GM18502 (cell line): ENCODE measurements at regions not wholly inside any gene's neighbourhood (a gene's known extent, or its start where the extent isn't known, plus 50 kb on each side); places are given as distances from the start of the nearest gene placed in this dataset.

ENCODE experiments used
- ATAC-seq: cut with Tn5 transposase; IDR thresholded peaks from one replicate; pipeline ENCODE4 v1.9.1; 2021; ENCODE audit warnings: mild to moderate bottlenecking; ENCODE audit not compliant: unreplicated experiment, poor library complexity

DNA sequence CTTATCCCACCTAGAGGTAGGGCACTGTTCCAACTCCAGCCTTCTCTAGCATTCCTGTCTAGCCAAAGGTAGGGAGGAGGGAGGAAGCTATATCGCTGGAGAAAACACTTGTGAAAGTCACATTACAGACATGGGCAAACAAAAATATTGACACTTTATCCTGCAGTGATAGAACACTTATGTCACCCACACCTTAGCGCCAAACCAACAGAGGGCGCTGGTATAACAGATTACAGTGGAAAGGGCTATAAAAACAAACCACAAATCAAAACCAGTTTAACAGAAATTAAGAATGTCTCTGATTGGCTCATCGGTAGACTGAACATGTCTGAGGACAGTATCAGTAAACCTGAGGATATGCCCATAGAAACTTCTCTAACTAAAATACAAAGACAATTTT, 451.3 kb downstream of the TLL1 start:
- ATAC-seq: no peak

DNA sequence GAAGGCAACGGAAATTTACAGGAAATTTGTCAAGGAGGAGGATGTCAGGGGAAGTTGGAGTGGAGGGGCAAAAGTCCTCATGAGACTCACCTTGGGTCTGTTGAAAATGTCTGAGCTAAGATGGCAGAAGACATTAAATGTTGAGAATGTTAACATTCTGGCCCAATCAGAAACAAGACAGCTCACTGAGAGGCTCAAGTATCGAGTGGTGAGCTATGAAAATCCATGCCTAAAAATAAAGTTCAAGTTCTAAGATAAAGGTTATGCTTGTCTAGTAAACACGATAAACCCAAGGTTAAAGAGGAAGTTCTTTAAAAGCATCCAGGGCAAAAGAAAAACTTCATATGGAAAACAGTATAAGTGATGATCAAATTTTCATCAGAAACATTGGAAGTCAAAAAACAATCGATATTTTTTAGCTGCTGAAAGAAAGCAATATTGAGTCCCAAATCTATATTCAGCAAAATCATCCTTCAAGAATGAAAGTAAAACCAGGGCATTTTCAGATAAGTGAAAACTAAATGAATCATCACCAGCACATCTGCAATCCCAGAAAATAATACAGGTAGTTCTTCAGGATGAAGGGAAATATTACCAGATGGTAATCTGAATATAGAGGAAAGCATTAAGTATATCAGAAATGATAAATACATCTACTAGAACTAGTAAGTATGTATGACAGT, 462.4 kb downstream of the TLL1 start:
- ATAC-seq: no peak

DNA sequence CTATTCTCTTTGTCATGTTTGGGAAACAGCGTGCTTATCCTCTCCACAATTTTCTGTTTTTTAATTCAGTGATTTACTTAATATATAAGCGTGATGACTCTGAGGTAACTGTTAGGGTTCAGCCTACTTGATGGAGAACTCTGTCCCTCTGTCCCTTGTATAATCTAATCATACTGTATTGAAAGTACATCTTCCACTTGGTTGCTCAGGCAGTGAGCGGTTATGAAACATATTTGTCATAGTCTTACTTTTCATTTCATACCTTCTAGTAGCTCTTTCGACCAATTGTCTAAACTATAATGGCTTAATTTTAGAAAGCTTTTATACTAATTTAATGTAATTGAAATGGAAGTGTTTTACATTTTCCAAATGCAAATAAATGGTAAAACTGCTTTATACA, 469.0 kb downstream of the TLL1 start:
- no peak for ATAC-seq

DNA sequence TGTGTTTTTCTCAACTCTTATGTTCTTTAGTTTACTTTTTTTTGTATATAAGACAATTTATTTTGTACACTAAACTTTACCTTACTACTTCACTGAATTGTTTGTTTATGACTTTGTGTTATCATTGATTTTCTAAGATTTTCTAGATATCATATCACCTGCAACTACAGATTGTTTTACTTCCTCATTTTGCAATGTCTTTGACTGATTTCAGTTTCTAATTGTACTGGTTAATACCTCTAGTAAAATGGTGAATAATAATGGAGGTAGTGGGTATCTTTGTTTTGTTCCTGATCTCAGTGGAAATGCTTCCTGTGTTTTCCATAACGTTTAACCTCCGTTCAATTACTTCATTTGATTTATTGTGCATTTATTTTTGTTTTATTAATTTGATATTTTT, 490.2 kb downstream of the TLL1 start:
- no peak for ATAC-seq

DNA sequence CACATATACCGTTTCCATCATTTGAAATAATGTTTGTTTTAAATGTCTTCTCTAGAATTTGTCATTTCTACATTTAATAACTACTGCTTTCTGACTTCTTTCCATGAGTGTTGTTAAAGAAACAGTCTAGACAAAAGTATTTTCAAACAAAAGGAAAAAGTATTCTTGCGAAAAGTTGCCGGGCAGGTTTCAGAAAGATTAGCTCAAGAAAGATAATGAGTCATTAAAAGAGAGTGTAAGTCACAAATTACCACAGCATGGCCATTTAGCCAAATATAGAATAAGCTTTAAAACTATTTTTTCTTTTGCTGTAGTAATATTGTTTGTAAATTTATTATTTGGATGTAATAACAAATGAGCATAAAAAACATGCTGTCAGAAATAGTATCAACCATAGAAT, 493.0 kb downstream of the TLL1 start:
- no peak for ATAC-seq

DNA sequence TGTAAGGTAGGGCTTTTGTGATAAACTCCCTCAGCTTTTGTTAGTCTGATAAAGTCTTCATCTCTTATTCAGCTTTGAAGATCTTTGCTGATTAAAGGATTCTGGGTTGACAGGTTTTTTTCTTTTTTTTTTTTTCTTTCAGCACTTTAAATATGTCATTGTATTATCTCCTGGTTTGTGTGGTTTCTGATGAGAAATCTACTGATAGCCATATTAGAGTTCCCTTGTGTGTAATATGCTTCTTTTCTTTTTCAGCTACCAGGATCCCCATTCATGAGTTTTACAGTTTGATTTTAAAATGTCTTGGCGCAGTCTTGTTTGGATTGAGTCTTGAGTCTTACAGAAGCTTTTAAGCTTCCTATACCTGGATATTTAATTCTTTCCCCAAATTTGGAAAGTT, 504.5 kb downstream of the TLL1 start:
- no peak for ATAC-seq

DNA sequence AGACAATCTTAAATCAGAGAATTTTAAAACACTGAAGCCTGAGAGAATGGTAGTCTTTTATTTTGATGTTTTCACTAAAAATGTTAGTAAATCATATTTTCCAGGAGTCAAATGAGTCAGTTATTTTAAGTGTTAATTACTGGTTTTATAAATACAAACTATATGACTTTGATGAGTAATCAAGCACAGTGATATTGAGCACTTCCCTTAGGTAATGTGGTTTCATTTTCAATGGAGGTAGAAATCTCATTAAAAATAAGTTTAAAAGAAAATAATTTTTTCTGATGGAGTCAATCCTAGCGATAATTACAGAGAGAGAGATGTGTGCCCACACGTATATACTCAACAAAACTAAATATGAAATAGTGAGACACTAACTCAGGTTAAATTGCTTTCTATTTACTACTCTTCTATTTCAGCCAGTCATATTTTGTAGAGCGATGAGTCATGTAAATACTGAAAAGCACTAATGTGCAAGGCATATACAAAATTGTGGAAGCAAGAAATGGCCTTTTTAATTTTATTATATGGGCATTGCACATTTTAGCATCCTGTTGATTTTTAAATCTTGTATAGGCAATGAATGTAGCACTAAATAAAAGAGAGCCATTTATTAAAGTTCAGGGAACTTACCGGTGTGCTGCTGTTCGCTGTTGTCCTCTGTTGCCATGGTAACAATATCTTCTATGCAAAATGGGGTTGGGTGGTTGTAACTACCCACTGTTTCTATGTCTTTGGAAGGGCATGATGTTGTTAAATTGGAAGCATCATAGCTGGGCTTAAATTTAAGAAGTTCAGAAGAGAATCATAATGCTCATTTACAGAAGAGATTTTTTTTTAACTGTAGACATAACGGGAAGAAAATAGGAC, 513.7 kb downstream of the TLL1 start:
- no peak for ATAC-seq

DNA sequence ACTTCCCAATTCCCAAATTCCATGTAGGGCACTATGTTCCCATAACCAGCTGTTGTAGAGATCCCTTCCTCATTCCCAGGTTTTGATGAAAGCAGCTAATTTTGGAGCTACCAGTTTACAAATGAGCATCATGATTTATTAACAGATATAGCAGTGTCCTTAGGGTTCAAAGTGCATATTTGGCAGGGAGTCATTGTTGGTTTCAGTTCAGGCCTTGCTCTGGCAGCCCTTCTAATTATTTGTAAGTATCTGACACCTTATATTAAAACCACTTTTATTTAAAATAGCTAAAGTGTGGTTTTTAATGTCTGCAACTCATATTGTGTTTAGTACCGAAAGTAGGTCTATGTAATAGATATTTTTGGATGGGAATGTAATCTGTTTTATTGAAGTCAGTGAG, 518.5 kb downstream of the TLL1 start:
- ATAC-seq: no peak

DNA sequence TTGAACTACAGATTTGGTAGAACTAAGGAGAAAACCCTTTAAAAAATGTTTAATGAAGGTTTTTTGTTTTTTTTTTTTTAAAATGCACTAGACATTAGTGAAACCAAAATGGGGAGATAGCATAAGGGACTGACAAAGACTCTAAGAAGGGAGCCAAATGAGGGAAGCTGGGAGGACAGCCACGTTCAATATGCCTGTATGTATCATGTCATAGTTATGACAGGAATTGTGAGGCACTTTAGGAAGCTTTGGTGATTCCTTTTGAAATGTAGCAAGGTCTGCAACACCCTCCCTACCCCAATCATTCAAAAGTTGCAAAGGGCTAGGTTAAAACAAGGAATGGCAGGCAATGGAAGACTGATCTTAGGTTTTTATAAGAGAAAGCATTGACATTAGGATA, 526.0 kb downstream of the TLL1 start:
- ATAC-seq: no peak

DNA sequence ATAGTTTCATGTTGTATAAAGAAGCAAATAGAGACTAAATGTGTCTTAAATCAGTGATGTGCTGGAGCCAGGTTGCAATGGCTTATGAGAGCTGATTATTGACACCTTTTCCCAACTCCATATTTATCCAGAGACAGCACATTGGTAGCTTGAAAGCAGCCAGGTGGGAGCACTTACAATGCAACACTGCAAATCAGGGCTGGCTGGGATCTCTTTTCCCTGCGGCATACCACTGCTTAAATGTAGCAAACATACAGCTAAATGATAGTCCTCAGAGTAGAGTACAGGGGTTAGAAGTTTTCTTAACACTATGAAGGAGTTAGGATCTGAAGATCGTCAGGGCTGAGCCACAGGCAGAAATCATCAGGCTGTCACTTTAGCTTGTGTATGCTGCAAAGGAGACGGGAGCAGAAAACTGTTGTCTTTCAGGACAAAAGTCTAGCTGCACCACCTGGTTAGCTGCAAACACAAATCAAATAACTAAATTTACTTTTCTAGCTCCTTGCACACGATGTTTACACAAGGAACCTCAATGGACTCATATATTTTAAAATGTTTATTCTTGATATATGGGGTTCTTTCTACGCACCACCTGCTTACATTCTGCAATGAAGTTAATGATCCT, 527.3 kb downstream of the TLL1 start:
- ATAC-seq: no peak

DNA sequence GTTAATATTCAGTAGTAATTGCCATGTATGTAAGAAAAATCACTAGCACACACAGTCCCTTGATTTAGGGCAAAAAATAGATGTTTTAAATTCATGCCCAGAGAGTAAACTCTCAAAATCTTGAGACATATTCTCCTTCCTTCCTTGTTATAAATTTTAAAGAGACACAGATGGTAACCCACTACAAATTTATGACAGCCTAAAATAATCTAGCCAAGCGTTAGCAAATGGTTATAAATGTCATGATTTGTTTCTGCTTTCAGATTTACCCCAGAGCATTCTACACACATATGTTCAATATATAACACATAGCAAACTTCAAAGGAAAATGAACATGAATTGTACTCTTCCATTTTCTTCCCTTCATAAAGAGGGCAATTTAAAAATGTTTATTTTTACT, 540.3 kb downstream of the TLL1 start:
- no peak for ATAC-seq

DNA sequence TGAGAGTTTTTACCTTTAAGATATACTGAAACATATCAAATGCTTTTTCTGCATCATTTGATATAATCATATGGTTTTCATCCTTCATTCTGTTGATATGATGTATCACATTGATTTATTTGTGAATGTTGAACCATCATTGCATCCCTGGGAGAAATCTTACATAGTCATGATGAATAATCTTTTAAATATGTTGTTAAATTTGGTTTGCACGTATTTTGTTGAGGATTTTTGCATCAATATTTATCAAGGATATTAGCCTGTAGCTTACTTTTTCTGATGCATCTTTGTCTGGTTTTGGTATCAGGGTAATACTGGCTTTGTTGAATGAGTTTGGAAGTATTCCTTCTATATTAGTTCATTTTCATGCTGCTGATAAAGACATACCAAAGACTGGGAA, 541.4 kb downstream of the TLL1 start:
- ATAC-seq: no peak

DNA sequence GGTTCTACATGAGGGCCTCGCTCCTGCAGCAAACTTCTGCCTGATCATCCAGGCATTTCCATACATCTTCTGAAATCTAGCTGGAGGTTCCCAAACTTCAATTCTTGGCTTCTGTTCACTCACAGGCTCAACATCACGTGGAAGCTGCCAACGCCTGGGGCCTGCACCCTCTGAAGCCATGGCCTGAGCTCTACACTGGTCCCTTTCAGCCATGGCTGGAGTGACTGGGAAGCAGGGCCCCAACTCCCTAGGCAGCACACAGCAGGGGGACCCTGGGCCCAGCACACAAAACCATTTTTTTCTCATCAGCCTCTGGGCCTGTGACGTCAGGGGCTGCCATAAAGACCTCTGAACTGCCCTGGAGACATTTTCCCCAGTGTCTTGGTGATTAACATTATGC, 542.7 kb downstream of the TLL1 start:
- ATAC-seq: no peak

DNA sequence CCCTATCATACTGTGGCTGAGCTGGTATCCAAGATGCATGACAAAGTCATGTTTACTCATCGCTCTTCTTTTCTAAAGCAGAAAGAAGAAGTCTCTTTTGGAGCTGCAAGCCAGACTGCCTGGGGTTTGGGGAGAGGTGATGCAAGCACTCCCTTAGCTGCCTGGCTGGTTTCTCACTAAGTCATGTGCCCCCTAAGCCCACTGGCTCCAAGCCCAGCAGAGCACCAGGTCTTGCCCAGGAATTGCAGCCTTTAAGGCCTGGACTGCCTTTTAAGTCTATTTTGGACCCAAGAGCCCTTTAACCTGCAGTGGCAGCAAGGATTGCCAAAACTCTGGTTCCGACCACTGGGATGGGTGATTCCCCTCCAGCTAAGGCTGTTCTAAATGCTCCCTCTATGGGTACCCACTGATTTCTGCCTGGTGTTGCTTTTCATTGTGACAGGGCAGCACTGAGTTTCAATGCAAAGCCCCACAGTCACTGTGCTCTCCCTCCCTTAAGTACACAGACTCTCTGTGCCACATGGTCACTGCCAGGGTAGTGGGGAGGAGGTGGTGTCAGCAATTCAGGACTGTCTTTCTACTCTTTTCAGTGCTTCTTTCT, 548.6 kb downstream of the TLL1 start:
- no peak for ATAC-seq

DNA sequence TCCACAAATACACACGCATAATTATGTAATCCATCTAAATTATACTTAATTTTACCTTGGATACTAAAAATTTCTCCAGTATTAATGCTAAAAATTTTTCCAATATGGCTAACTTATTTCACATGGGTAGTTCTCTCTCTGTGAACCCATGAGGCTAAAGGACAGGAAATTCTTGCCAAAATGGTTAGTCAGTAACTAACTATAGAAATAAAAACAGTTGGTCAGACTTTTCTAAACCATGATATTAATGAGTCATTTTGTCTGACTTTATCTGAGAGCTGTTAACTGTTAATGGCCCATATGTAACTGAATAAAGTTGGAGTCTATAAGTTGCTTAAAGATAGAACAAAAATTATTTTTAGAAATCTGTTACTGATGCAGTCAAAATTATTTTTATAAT, 549.4 kb downstream of the TLL1 start:
- ATAC-seq: no peak

DNA sequence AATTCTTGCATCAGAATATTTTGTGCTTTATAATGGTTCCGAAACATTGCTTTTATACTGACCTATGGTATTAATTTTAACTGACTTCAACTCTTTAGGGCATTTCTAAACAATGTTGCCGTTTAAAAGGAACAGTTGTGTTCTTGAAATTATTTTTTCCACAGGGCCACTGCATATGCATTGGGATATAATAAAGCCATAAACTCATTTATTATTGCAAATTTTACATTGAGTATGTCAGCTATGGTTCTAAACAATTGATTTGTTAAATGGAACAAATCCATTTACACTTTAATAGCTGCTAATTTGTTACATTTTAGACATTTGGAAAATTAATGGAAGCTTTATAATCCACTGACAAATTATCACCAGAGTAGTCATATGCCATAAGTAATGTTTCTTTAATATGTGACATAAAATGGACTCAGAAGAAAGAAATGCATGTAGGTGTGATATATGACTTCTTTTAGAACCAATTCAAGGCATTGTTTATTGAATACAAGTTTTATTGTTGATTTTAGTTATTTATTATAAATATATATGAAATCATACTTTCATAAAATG, 553.3 kb downstream of the TLL1 start:
- no peak for ATAC-seq

DNA sequence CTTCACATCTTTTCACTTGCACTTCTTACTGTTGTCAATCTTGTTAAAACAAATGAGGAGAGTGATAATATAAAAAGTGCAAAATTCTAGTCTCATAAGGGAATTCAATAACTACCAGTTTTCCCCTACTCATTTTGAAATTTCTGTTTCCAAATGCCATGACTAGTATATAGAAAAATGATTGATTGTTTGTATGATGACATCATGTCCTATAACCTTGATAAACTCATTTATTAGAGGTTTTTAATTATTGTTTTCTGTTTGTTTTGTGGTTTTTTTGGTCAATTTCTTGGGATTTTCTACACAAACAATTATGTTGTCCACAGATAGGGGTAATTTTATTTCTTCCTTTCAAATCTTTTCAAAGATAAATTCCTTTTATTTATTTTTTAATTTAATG, 559.1 kb downstream of the TLL1 start:
- ATAC-seq: no peak

DNA sequence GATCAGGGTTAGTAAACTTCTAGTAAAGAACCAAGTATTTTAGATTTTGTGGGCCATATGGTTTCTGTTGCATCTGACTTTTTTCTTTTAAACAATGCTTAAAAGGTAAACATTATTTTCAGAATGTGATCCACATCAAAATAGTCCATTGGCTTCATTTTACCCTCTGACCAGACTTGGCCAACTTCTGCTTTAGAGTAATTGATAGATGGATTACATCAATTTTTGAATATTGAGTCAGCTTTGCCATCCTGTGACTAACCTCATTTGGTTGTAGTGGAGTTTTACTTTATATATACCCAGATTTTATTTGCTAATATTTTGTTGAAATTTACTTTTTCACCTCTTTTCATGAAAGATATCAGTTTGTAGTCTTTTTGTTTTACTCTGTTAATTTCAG, 559.8 kb downstream of the TLL1 start:
- ATAC-seq: no peak

DNA sequence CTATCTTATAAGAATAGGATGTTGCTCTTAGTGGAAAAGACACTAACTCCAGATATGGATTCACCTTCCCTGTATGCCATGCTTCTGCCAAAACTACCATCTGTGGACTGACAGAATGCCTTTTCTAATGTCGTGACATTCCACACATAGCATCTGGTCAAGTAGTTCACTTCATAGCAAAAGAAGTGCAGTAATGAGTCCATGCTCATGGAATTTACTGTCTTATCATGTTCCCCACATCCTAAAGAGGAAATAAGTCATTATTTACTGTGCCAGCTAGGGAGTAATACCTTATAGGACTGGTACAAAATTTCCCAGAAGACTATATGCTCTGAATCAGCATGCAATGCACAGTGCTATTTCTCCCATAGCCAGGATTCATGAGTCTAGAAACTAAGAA, 562.4 kb downstream of the TLL1 start:
- no peak for ATAC-seq

DNA sequence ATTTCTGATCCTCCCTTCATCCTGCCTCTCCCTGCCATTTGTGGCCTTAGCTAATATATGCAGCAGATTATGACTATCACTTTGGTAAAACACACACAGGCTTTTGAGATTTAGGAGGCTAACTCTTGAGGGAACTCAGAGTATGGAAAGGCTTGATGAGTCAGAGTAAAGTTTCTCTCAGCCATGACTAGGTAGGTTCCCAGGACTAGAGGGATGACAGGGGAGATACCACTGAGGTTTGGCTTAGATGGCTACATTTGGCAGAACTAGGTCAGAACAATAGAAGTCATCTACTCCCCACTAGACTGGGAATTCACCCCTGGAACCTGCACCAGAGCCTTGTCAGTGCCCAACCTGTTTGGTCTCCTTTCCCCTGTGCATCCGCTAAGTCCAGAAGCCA, 585.7 kb downstream of the TLL1 start:
- ATAC-seq: no peak

DNA sequence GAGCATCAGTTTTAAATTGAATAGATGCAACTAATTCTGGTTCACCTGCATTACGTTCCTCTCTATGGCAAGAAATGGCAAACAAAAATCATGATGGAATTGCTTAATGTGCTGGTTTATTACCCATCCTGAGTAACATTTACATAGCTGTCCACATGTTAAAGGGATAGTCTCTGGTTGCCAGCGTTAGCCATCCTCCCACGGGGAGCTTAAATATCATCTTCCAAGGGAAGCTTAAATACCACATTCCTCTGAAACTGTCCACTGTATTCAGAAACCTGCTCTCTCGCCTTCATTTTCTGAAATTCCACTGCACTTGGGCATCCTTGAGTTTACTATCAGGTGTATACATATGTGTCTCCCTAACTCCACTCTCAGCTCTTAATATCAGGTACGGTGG, 586.6 kb downstream of the TLL1 start:
- ATAC-seq: no peak
